Smooth muscle cell (in vitro differentiated cells): ENCODE measurements at regions not wholly inside any gene's neighbourhood (a gene's known extent, or its start where the extent isn't known, plus 50 kb on each side); places are given as distances from the start of the nearest gene placed in this dataset.

Experiments
- DNase-seq: peaks from one replicate; lab custom pipeline; 2025; ENCODE audit not compliant: unreplicated experiment; lab: John Stamatoyannopoulos, UW
- H2AFZ ChIP-seq: fragments of 200-600 bp; sonication (generic); 2 replicates; pipeline ENCODE4 v1.6.0; 2016; ENCODE audit warnings: antibody characterized with exemption, low read depth, mild to moderate bottlenecking
- H3F3A ChIP-seq: fragments of 200-600 bp; sonication (generic); 2 replicates; pipeline ENCODE4 v1.6.0; 2017; ENCODE audit warnings: antibody characterized with exemption, low read depth
- H3K27ac ChIP-seq: fragments of 200-600 bp; sonication (generic); 2 replicates; pipeline ENCODE4 v1.5.1; 2016; ENCODE audit warnings: low read depth, mild to moderate bottlenecking
- H3K27me3 ChIP-seq: fragments of 200-600 bp; sonication (generic); 2 replicates; pipeline ENCODE4 v1.6.1; 2016; ENCODE audit warnings: low read depth, mild to moderate bottlenecking
- H3K36me3 ChIP-seq: fragments of 200-600 bp; sonication (generic); 2 replicates; pipeline ENCODE4 v1.5.1; 2016; ENCODE audit warnings: low read depth
- H3K4me1 ChIP-seq: fragments of 200-600 bp; sonication (generic); 2 replicates; pipeline ENCODE4 v1.5.1; 2016; ENCODE audit warnings: low read depth
- H3K4me2 ChIP-seq: fragments of 200-600 bp; sonication (generic); 2 replicates; pipeline ENCODE4 v1.6.0; 2016; ENCODE audit warnings: mild to moderate bottlenecking
- H3K4me3 ChIP-seq: fragments of 200-600 bp; sonication (generic); 2 replicates; pipeline ENCODE4 v1.5.1; 2016; ENCODE audit warnings: mild to moderate bottlenecking
- H3K79me2 ChIP-seq: fragments of 200-600 bp; sonication (generic); 2 replicates; pipeline ENCODE4 v1.6.0; 2016; ENCODE audit warnings: low read depth, mild to moderate bottlenecking
- H3K9ac ChIP-seq: fragments of 200-600 bp; sonication (generic); 2 replicates; pipeline ENCODE4 v1.6.0; 2016; ENCODE audit warnings: low read depth
- H3K9me3 ChIP-seq: fragments of 200-600 bp; sonication (generic); replicated peaks from 2 replicates; pipeline ENCODE4 v1.5.1; 2016; ENCODE audit warnings: low read depth
- H4K20me1 ChIP-seq: fragments of 200-600 bp; sonication (generic); 2 replicates; pipeline ENCODE4 v1.6.0; 2016; ENCODE audit warnings: low read depth
- CTCF ChIP-seq: fragments of 200-600 bp; sonication (generic); IDR thresholded peaks from 2 replicates; pipeline ENCODE4 v1.5.1; 2017; ENCODE audit warnings: borderline replicate concordance, mild to moderate bottlenecking, antibody characterized with exemption; ENCODE audit not compliant: insufficient read depth, poor library complexity, severe bottlenecking
- WGBS: methylation state at CpG from one replicate; pipeline ENCODE4 v1.1.7; 2016; ENCODE audit warnings: low lambda C conversion rate; 5-methylcytosine and 5-hydroxymethylcytosine counted together

GRCh38 chr13:107322228-107322627, 754.3 kb upstream of the ARGLU1 start:
- no peaks in the 10 kb centered on the region for H3K79me2 ChIP-seq
- H3K9me3 ChIP-seq = no peaks in the 10 kb centered on the region
- H3K36me3 ChIP-seq = no peaks in the 10 kb centered on the region
- H4K20me1 ChIP-seq = no peaks in the 10 kb centered on the region
- H3K27me3 ChIP-seq = no peaks in the 10 kb centered on the region
- no peak overlapping the region for H3K4me3 ChIP-seq
- no peak for TF ChIP-seq CTCF
- no peaks in the 10 kb centered on the region for H3K4me1 ChIP-seq
- H3F3A ChIP-seq = no peaks in the 10 kb centered on the region
- H3K4me2 ChIP-seq = no peak overlapping the region
- 91% methylated on average over 2 of the region's 2 CpGs for WGBS
- no peak overlapping the region for H3K27ac ChIP-seq
- DNase-seq = no peak
- H2AFZ ChIP-seq = no peak overlapping the region
- H3K9ac ChIP-seq = no peak overlapping the region

- no peaks in the 10 kb centered on the region for H3K79me2 ChIP-seq
- no peak for DNase-seq
- no peak overlapping the region for H3K4me2 ChIP-seq
- H3K9me3 ChIP-seq = no peaks in the 10 kb centered on the region
- no peak overlapping the region for H3K4me3 ChIP-seq
- H3K27ac ChIP-seq = no peak overlapping the region
- no peak overlapping the region for H3K9ac ChIP-seq
- 95% methylated on average over 1 of the region's 1 CpG for WGBS
- H3K27me3 ChIP-seq = no peaks in the 10 kb centered on the region
- H3K4me1 ChIP-seq = peaks cover 3% of the 10 kb centered on the region
- no peaks in the 10 kb centered on the region for H3K36me3 ChIP-seq
- no peak for TF ChIP-seq CTCF
- no peaks in the 10 kb centered on the region for H4K20me1 ChIP-seq
- no peaks in the 10 kb centered on the region for H3F3A ChIP-seq
- no peak overlapping the region for H2AFZ ChIP-seq
Measured at GRCh38 chr13:107305178-107305577, 737.2 kb upstream of the ARGLU1 start.

GRCh38 chr13:107301724-107302374, 733.9 kb upstream of the ARGLU1 start:
- H3K9ac ChIP-seq = no peak overlapping the region
- no peaks in the 10 kb centered on the region for H4K20me1 ChIP-seq
- no peak for TF ChIP-seq CTCF
- H3K4me2 ChIP-seq = no peak overlapping the region
- DNase-seq = no peak
- no peaks in the 10 kb centered on the region for H3K9me3 ChIP-seq
- H3K36me3 ChIP-seq = no peaks in the 10 kb centered on the region
- H3K4me1 ChIP-seq = peaks cover 3% of the 10 kb centered on the region
- H3K4me3 ChIP-seq = no peak overlapping the region
- 73% methylated on average over 4 of the region's 4 CpGs for WGBS
- H3K79me2 ChIP-seq = no peaks in the 10 kb centered on the region
- no peaks in the 10 kb centered on the region for H3K27me3 ChIP-seq
- H3K27ac ChIP-seq = no peak overlapping the region
- no peak overlapping the region for H2AFZ ChIP-seq
- H3F3A ChIP-seq = no peaks in the 10 kb centered on the region

- WGBS = 79% methylated on average over 5 of the region's 5 CpGs
- Histone ChIP-seq H3K27me3 (no peaks in the 10 kb centered on the region), H3K36me3 (no peaks in the 10 kb centered on the region), H3K4me2 (no peak overlapping the region), H3K9ac (no peak overlapping the region), H4K20me1 (no peaks in the 10 kb centered on the region), H3F3A (no peaks in the 10 kb centered on the region), H3K79me2 (no peaks in the 10 kb centered on the region), H3K9me3 (no peaks in the 10 kb centered on the region), H3K27ac (no peak overlapping the region), H2AFZ (no peak overlapping the region), H3K4me3 (no peak overlapping the region), H3K4me1 (peaks cover 3% of the 10 kb centered on the region)
- no peak for TF ChIP-seq CTCF
- no peak for DNase-seq
Measured at GRCh38 chr13:107299717-107300116, 731.8 kb upstream of the ARGLU1 start.
